Hepatocyte (in vitro differentiated cells): ENCODE measurements at regions not wholly inside any gene's neighbourhood (a gene's known extent, or its start where the extent isn't known, plus 50 kb on each side); places are given as distances from the start of the nearest gene placed in this dataset.
A peak's percentile ranks its signal among the peaks of the same experiment; 100 is the strongest.

Source experiments
- DNase-seq: peaks from one replicate; pipeline ENCODE4 v3.0.0-alpha.2; 2016; ENCODE audit warnings: low spot score
- H2AFZ ChIP-seq: fragments of 200-600 bp; sonication (generic); 2 replicates; pipeline ENCODE4 v1.6.0; 2016; ENCODE audit warnings: antibody characterized with exemption, mild to moderate bottlenecking
- H3K27ac ChIP-seq: fragments of 200-600 bp; sonication (generic); 2 replicates; pipeline ENCODE4 v1.5.1; 2016; ENCODE audit warnings: mild to moderate bottlenecking
- H3K27me3 ChIP-seq: fragments of 200-600 bp; sonication (generic); 2 replicates; pipeline ENCODE4 v1.6.1; 2016
- H3K36me3 ChIP-seq: fragments of 200-600 bp; sonication (generic); replicated peaks from 2 replicates; pipeline ENCODE4 v1.5.1; 2016; ENCODE audit warnings: low read depth; ENCODE audit not compliant: insufficient read depth
- H3K4me1 ChIP-seq: fragments of 200-600 bp; sonication (generic); 2 replicates; pipeline ENCODE4 v1.5.1; 2016; ENCODE audit warnings: mild to moderate bottlenecking, moderate library complexity; ENCODE audit not compliant: insufficient read depth
- H3K4me2 ChIP-seq: fragments of 200-600 bp; sonication (generic); 2 replicates; pipeline ENCODE4 v1.6.0; 2016
- H3K4me3 ChIP-seq: fragments of 200-600 bp; sonication (generic); 2 replicates; pipeline ENCODE4 v1.5.1; 2016; ENCODE audit warnings: mild to moderate bottlenecking
- H3K79me2 ChIP-seq: fragments of 200-600 bp; sonication (generic); 2 replicates; pipeline ENCODE4 v1.6.0; 2017; ENCODE audit warnings: mild to moderate bottlenecking
- H3K9me2 ChIP-seq: fragments of 200-600 bp; sonication (generic); replicated peaks from 2 replicates; pipeline ENCODE4 v1.6.0; 2017; ENCODE audit warnings: mild to moderate bottlenecking; ENCODE audit not compliant: insufficient read depth
- H3K9me3 ChIP-seq: fragments of 200-600 bp; sonication (generic); 2 replicates; pipeline ENCODE4 v1.5.1; 2016; ENCODE audit warnings: low read depth, mild to moderate bottlenecking
- H4K20me1 ChIP-seq: fragments of 200-600 bp; sonication (generic); 2 replicates; pipeline ENCODE4 v1.6.0; 2016; ENCODE audit warnings: mild to moderate bottlenecking; ENCODE audit not compliant: insufficient read depth, poor library complexity, severe bottlenecking
- EZH2 ChIP-seq: fragments of 200-600 bp; sonication (generic); IDR thresholded peaks from 2 replicates; pipeline ENCODE4 v1.6.1; 2016; ENCODE audit warnings: antibody characterized with exemption, mild to moderate bottlenecking, borderline replicate concordance
- EZH2phosphoT487 ChIP-seq: fragments of 200-600 bp; sonication (generic); IDR thresholded peaks from one replicate; pipeline ENCODE4 v1.6.1; 2018; ENCODE audit warnings: antibody characterized with exemption, mild to moderate bottlenecking, low read depth, moderate library complexity; ENCODE audit not compliant: unreplicated experiment, severe bottlenecking
- WGBS: methylation state at CpG from one replicate; pipeline ENCODE4 v1.1.6; 2016; ENCODE audit warnings: low lambda C conversion rate; ENCODE audit errors: missing lambda C conversion rate; 5-methylcytosine and 5-hydroxymethylcytosine counted together
- TF ChIP-seq, protein P1 (sequence below): fragments of 200-600 bp; sonication (generic); IDR thresholded peaks from 2 replicates; pipeline ENCODE4 v1.5.1; 2016; ENCODE audit warnings: antibody characterized with exemption, mild to moderate bottlenecking; ENCODE audit not compliant: poor library complexity

DNA sequence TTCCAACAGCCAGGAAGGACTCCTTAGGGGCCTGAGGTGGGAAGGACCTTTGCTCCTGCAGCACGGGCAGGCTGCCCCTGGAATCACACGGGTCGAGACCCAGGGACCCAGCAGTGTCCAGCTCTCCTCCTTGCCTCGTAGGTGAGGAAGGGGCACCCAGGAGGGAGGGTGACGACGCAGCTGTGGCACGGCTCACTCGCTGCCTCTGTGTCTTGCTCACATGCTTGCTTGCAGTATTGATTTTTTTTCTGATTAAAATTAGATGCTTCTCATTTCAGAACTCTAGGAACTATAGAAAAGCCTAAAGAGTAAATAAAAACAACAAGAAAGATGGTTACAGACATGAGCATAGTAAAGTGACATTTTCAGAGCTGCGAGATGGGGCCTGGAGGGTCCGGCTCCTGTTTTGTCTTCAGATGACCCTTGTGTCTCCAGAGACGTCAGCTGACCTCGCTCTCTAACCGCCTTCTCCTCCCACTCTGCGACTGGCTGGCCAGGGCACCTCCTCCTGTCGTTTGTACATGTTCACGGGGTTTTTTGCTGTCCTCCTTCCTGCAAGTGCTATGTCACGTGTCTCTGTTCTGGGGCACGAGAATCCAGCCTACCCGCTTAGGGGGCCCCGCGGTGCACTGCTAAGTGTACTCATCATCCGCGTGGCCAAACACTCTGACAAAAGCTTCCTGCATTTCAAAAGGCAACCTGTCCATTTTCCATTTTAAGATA, 65.7 kb upstream of the ZNF236 start:
- Histone ChIP-seq H2AFZ (no peak overlapping the region), H3K79me2 (no peaks in the 10 kb centered on the region), H3K9me3 (no peaks in the 10 kb centered on the region), H3K4me2 (no peak overlapping the region), H3K36me3 (no peaks in the 10 kb centered on the region), H3K9me2 (no peaks in the 10 kb centered on the region), H3K27ac (peak overlapping the region; percentile 78), H4K20me1 (no peaks in the 10 kb centered on the region), H3K4me3 (no peak overlapping the region), H3K27me3 (no peaks in the 10 kb centered on the region), H3K4me1 (peaks cover 5% of the 10 kb centered on the region)
- WGBS: 78% methylated on average over 23 of the region's 23 CpGs
- peak; percentile 43 for DNase-seq
- TF ChIP-seq EZH2phosphoT487 (no peak), EZH2 (no peak)
- TF ChIP-seq, protein P1, sequence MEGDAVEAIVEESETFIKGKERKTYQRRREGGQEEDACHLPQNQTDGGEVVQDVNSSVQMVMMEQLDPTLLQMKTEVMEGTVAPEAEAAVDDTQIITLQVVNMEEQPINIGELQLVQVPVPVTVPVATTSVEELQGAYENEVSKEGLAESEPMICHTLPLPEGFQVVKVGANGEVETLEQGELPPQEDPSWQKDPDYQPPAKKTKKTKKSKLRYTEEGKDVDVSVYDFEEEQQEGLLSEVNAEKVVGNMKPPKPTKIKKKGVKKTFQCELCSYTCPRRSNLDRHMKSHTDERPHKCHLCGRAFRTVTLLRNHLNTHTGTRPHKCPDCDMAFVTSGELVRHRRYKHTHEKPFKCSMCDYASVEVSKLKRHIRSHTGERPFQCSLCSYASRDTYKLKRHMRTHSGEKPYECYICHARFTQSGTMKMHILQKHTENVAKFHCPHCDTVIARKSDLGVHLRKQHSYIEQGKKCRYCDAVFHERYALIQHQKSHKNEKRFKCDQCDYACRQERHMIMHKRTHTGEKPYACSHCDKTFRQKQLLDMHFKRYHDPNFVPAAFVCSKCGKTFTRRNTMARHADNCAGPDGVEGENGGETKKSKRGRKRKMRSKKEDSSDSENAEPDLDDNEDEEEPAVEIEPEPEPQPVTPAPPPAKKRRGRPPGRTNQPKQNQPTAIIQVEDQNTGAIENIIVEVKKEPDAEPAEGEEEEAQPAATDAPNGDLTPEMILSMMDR: no peak

DNA sequence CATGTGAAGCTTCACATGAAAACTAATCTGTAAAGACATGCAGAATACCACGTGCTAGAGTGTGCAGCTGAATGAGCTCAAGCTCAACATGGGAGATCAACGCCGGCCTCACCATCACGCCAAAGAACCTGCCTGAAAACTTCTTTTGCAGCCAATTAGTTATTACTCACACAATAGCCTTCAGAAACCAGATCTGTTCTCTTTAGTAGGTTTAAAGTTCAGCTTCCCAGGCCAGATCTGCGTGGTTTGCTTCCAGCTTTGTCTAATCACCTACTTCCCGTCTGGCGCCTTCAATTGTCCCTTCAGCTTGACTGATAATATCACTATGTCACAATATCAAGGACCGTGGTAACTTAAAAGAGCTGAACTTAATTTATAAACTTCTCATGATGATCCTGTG, 68.0 kb upstream of the ZNF236 start:
- no peaks in the 10 kb centered on the region for H3K9me2 ChIP-seq
- H3K27ac ChIP-seq: no peak overlapping the region
- H3K9me3 ChIP-seq: peaks cover 4% of the 10 kb centered on the region
- no peak overlapping the region for H3K4me3 ChIP-seq
- no peaks in the 10 kb centered on the region for H3K36me3 ChIP-seq
- TF ChIP-seq EZH2phosphoT487 (no peak), EZH2 (no peak)
- TF ChIP-seq, protein P1: no peak
- H2AFZ ChIP-seq: no peak overlapping the region
- 70% methylated on average over 8 of the region's 8 CpGs for WGBS
- no peaks in the 10 kb centered on the region for H3K27me3 ChIP-seq
- DNase-seq: no peak
- H3K4me2 ChIP-seq: no peak overlapping the region
- H3K4me1 ChIP-seq: peaks cover 5% of the 10 kb centered on the region
- H3K79me2 ChIP-seq: no peaks in the 10 kb centered on the region
- no peaks in the 10 kb centered on the region for H4K20me1 ChIP-seq

DNA sequence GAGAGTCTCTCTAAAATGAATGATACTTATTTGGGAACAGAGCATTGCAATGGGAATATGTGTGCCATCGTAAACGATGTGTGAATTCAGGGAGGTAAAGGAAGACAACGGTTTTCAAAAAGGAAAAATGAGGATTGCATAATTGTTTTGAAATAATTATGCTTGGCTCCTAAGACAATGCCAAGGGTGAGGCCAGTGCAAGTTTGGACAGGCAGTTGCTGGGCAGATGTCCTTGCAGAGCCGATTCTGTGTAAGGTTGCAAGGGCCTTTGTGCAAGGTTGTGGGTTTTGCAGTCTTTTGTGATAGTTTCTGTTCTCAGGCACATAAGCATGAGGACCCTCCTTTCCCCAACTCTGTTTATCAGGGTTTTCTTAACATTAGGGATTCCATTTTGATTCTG, 70.0 kb upstream of the ZNF236 start:
- H3K4me1 ChIP-seq: peaks cover under 1% of the 10 kb centered on the region
- 84% methylated on average over 4 of the region's 4 CpGs for WGBS
- no peak overlapping the region for H3K27ac ChIP-seq
- no peaks in the 10 kb centered on the region for H4K20me1 ChIP-seq
- no peaks in the 10 kb centered on the region for H3K36me3 ChIP-seq
- H3K4me3 ChIP-seq: no peak overlapping the region
- no peaks in the 10 kb centered on the region for H3K79me2 ChIP-seq
- H3K27me3 ChIP-seq: no peaks in the 10 kb centered on the region
- no peak for TF ChIP-seq EZH2phosphoT487
- no peak for TF ChIP-seq EZH2
- TF ChIP-seq, protein P1: no peak
- H3K4me2 ChIP-seq: no peak overlapping the region
- DNase-seq: no peak
- no peak overlapping the region for H2AFZ ChIP-seq
- peaks cover 10% of the 10 kb centered on the region for H3K9me3 ChIP-seq
- no peaks in the 10 kb centered on the region for H3K9me2 ChIP-seq
